GM18505 (cell line): ENCODE measurements at regions not wholly inside any gene's neighbourhood (a gene's known extent, or its start where the extent isn't known, plus 50 kb on each side); places are given as distances from the start of the nearest gene placed in this dataset.
A peak's percentile ranks its signal among the peaks of the same experiment; 100 is the strongest.

ENCODE experiments used
- ATAC-seq: cut with Tn5 transposase; IDR thresholded peaks from one replicate; pipeline ENCODE4 v1.9.1; 2021; ENCODE audit not compliant: unreplicated experiment
- POLR2A ChIP-seq: IDR thresholded peaks from 4 replicates; pipeline ENCODE4 v1.6.1; 2011; ENCODE audit warnings: borderline replicate concordance; ENCODE audit not compliant: insufficient read depth, insufficient read length; ENCODE audit errors: extremely low read depth

DNA sequence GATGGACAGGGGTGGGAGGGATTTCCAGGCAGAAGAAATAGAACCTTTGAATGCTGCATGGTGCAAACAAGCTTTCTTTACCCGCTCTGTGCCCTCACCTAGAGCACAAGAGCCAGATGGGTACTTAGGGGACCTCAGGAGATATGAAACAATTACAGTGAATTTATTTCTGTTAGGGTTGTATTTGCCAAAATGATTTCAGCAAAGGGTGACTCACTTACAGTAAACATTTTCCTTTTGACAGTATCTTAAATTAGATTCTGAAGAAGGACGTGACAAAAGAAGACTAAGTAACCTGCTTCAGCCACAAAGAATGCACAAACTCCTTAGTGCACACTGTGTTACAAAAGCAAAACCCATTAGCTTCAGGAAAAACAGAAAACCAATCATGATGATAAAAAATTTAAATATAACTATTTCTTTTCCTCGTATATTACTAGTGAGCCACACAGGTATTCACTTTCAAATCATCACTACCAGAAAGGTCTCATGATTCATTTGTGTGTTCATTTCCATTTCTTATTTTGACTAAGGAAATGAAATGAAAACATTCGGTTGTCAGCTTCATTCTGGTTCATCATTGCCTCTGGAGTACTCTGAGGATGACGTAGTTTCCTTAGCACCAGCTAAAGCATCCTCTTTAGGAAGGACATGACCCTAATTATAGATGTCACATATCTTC lies 158.8 kb downstream of the NHLRC3 start:
- TF ChIP-seq POLR2A: no peak
- peak; percentile 78 for ATAC-seq

DNA sequence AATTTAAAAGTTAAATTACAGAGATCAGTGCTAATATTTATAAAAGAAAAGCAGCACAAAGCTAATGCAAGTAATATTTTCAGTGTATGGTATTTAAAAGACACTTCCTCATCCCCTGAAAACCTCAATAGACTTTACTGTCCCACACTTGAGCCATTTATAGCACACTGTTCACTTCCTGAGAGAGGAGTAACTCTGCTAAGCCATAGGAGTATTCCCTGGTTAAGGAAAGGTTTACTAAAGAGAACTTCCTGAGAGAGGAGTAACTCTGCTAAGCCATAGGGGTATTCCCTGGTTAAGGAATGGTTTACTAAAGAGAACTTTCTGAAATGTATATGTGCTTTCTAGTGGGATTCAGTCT lies 159.4 kb downstream of the NHLRC3 start:
- no peak for TF ChIP-seq POLR2A
- peak; percentile 21 for ATAC-seq

DNA sequence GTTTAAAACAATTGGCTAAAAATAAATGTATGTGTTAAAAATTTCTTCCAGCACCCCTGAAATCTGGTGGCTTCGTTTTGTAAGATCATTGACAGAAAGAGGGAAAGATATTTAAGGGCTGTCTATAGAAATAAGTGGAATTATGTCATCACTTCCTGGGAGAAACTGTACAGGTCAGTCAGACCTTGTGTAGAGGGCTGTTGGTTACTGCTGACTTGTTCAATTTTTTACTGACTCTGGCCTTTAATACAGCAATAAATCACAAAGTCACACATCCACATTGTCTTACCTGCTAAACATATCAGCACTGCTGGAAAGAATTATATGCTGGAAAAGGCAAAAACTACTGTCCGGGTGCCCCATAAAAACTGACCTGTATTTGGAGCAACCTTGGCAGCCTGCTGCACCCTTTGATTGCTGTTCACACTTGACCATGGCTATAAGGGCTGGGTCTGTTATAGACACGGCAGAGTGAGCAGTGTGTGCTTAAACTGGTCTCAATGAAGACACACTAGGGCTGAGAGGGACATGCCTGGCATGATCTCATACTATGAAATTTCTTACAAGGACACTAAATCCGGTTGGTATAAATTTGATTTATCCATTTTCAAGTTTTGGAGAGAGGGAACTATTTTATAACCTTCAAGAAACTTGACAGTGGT lies 162.1 kb downstream of the NHLRC3 start:
- ATAC-seq: no peak
- no peak for TF ChIP-seq POLR2A

DNA sequence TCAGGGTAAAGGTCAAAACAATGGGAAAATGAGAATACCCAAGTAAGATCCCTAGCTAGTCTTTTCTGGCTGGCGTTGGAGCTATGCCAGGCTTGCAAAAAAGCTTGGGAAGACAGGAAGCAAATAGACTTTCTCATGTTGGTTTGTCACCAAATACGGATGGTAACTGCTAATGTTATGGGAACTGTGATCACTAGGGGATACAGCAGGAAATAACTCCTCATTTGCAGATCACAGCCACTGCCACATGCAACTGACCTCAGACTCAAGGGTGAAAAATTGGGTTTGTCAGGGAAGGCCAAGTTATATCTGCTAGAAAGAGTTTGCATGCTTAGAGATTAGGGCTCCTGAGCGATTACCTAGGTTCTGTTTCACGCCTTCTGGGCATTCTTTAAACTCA lies 162.9 kb downstream of the NHLRC3 start:
- TF ChIP-seq POLR2A: no peak

DNA sequence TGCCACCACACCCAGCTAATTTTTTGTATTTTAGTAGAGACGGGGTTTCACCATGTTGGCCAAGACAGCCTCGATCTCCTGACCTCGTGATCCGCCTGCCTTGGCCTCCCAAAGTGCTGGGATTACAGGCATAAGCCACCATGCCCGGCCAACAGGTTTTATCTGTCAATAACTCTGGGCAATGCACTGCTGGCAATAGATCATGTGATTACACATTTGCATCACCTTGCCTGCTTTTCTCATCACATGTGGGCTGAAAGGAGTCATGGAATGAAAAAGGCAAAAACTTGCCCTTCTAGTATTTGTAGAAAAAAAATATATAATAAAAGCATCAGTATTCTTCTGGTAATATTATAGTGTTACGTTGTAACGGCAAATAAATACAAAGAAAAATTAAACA lies 164.5 kb downstream of the NHLRC3 start:
- no peak for TF ChIP-seq POLR2A
- no peak for ATAC-seq

More for the DNA sequence above, 162.9 kb downstream of the NHLRC3 start:
- no peak for ATAC-seq

GRCh38 chr13:39208636-39209035 lies 170.4 kb downstream of the NHLRC3 start:
- TF ChIP-seq POLR2A: no peak
- no peak for ATAC-seq

DNA sequence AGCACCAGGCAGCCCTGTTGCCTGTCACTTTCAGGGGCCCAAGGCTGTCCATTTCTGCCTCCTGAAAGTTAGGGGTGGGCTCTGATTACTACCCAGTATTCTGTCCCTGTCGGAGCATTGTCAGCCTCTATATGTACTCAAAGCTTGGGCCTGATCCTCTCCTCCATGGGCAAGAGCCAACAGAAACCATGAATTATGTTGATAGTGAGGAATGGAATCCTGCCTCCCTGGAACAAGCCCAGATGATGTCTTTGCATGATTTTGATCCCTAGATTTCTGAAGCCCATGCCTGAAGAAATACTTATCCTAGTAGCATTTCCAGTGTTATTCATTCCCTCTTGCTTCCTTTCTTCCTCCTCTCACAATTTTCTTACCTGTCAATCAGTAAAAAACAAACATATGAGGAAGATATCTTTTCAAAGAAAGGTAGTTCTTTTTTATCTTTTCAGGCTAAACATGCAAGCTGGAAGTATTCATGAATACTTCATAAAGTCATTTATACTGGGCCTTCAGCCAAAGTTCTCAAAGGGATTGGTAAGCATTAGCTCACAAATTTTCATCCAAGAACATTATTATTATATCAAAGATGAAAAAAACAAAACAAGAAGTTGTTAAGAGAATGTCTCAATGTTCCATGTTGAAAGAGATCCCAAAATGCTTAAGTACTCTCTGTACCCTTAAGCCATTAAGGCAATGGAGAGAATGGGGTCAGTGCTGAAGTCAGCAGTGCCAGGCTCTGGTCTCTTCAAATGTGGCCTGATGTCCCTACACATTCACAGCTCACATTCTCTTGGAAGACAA lies 171.7 kb downstream of the NHLRC3 start:
- no peak for ATAC-seq
- TF ChIP-seq POLR2A: no peak

DNA sequence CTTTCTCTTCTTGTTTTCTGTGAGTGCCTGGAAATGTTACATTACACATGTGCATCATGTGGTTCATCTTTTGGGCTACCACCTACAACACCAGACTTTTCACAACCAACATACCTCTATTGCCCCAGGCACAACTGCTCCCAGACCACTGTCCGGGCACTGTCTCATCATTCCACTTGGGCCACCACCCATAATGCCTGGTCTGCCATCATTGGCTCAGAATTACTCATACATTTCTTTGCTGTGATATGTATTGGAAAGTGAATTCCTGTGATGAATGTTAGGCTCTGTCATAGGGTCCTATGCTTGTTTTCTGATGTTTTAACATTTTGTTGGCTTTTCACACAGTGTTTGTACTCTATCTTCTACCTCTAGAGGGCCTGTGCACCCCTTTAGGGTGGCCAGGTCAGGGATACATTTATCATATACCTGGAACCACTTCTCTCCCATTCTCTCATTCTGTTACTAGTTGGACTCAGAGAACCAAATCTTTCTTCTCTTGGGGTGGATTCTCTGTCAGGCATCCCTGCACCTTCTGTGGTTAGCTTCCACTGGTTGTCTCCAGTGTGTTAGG lies 172.8 kb downstream of the NHLRC3 start:
- no peak for ATAC-seq
- no peak for TF ChIP-seq POLR2A

GRCh38 chr13:39215971-39216370 lies 177.7 kb downstream of the NHLRC3 start:
- ATAC-seq: no peak
- TF ChIP-seq POLR2A: no peak

DNA sequence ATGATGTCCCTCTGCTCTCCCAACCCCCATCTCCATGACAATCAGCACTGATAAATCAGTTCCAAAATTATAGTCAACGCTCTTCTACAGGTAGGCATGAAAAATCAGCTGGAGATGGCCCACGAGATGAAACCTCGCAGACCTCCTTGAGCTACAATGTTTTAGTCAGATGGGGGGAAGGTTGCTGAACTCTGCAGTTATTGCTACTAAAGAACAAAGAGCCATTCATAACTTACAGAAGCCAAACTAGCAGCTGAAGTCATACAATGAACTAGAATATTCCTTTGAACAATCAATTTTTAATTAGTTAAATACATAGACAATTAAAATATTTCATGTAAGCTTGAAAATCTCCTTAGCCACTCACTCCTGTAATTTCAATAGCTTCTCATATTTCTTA lies 179.2 kb downstream of the NHLRC3 start:
- TF ChIP-seq POLR2A: no peak
- ATAC-seq: no peak

DNA sequence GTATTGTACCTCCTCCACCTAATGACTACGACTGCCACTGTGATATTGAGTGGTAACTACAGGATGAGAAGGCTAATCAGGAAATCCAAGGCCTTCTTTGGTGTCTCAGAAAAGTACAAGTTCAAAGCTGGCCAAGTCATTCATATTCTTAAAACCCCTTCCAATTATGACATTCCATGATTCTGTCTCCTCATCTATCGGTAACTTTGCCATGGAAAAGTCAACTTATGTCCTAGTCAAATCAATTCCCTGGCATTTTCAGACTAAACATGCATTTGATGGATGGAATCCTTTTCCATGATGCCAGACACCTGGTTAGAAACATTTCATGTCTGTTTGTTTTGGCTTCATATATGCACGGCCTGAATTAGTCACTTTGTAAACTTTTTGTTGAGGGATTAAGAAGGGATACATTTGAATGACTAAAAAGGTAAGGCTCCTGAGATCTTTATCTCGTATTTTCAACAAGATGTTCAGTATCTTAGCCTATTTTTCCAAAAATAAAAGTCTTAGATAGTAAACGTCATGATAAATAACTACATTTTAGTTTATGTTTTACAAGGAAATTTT lies 186.5 kb downstream of the NHLRC3 start:
- no peak for TF ChIP-seq POLR2A
- no peak for ATAC-seq

DNA sequence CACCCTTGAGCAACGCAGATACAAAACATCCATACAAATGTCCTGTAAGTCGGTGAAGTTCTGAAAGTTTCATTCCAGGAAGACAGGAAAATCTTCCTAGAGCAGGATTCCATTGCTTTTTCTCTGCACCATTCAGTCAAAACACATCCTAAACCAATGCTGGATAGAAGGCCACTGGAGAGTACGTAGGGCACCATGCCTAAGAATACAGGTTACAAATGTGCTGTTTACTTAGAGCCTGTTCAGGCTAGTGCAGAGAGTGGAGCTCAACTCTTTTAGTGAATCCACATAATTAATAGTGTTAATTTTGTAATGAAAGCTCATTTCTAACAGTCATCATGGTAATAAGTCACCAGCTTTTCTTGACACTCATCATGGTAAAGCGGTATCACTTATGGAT lies 187.6 kb downstream of the NHLRC3 start:
- no peak for ATAC-seq
- TF ChIP-seq POLR2A: no peak

- ATAC-seq: no peak
- TF ChIP-seq POLR2A: no peak
These were observed 188.1 kb downstream of the NHLRC3 start for GRCh38 chr13:39226359-39226758.
